ENCODE measurements at regions not wholly inside any gene's neighbourhood (a gene's known extent, or its start where the extent isn't known, plus 50 kb on each side); places are given as distances from the start of the nearest gene placed in this dataset.
"Not testable (repeated sequence)": the region's sequence is repeated elsewhere in the genome, so short reads cannot be mapped to it uniquely, and the experiment has no call there.

- DNase-seq: no peak
Observed at GRCh38 chr16:63201851-63202250, 1165.6 kb upstream of the CDH8 start.

- peak; percentile 15 for DNase-seq
Observed at GRCh38 chr16:63200940-63201339, 1164.7 kb upstream of the CDH8 start.

- peak; percentile 42 for DNase-seq
Observed at GRCh38 chr16:63195336-63195735, 1159.1 kb upstream of the CDH8 start.

- DNase-seq: peak; percentile 33
Observed at GRCh38 chr16:63192980-63193379, 1156.7 kb upstream of the CDH8 start.

- no peak for DNase-seq
Observed at GRCh38 chr16:63188086-63188771, 1152.0 kb upstream of the CDH8 start.

- DNase-seq: no peak
Observed at GRCh38 chr16:63187638-63188037, 1151.4 kb upstream of the CDH8 start.

- DNase-seq: no peak
Observed at GRCh38 chr16:63185235-63185780, 1149.1 kb upstream of the CDH8 start.

- no peak for DNase-seq
Observed at GRCh38 chr16:63183743-63184142, 1147.5 kb upstream of the CDH8 start.

GRCh38 chr16:63175313-63175712 lies 1139.1 kb upstream of the CDH8 start:
- no peak for DNase-seq

- DNase-seq: no peak
Observed at GRCh38 chr16:63174801-63175200, 1138.6 kb upstream of the CDH8 start.

- DNase-seq: no peak
Observed at GRCh38 chr16:63171545-63171944, 1135.3 kb upstream of the CDH8 start.

GRCh38 chr16:63169100-63169499 lies 1132.9 kb upstream of the CDH8 start:
- DNase-seq: no peak

- DNase-seq: no peak
Observed at GRCh38 chr16:63157818-63158217, 1121.6 kb upstream of the CDH8 start.

- DNase-seq: no peak
Observed at GRCh38 chr16:63146251-63146650, 1110.0 kb upstream of the CDH8 start.

GRCh38 chr16:63145411-63145810 lies 1109.2 kb upstream of the CDH8 start:
- DNase-seq: no peak

- no peak for DNase-seq
Observed at GRCh38 chr16:63135069-63135468, 1098.8 kb upstream of the CDH8 start.

GRCh38 chr16:63131503-63131902 lies 1095.3 kb upstream of the CDH8 start:
- DNase-seq: no peak

- DNase-seq: no peak
Observed at GRCh38 chr16:63130942-63131341, 1094.7 kb upstream of the CDH8 start.

GRCh38 chr16:63129411-63130125 lies 1093.3 kb upstream of the CDH8 start:
- DNase-seq: no peak

- not testable (repeated sequence) for DNase-seq
Observed at GRCh38 chr16:63119905-63120304, 1083.7 kb upstream of the CDH8 start.

- no peak for DNase-seq
Observed at GRCh38 chr16:63100082-63100481, 1063.8 kb upstream of the CDH8 start.

GRCh38 chr16:63096857-63097256 lies 1060.6 kb upstream of the CDH8 start:
- no peak for DNase-seq

- no peak for DNase-seq
Observed at GRCh38 chr16:63092736-63093135, 1056.5 kb upstream of the CDH8 start.

GRCh38 chr16:63082101-63082500 lies 1045.9 kb upstream of the CDH8 start:
- DNase-seq: no peak

All from skin of body (tissue), 1 donor.